Trophoblast cell (in vitro differentiated cells and primary cell): ENCODE measurements at regions not wholly inside any gene's neighbourhood (a gene's known extent, or its start where the extent isn't known, plus 50 kb on each side); places are given as distances from the start of the nearest gene placed in this dataset.
"Not testable (repeated sequence)": the region's sequence is repeated elsewhere in the genome, so short reads cannot be mapped to it uniquely, and the experiment has no call there.

Experiments
- DNase-seq, 2 donors: peaks; one replicate each; pipeline ENCODE4 v3.0.0-alpha.2; 2016
- H2AFZ ChIP-seq: 2 replicates; pipeline ENCODE4 v1.6.1; 2013; ENCODE audit warnings: low read length, moderate library complexity, mild to moderate bottlenecking; ENCODE audit not compliant: insufficient read depth, poor library complexity
- H2AK5ac ChIP-seq: 2 replicates; pipeline ENCODE4 v1.6.1; 2013; ENCODE audit warnings: mild to moderate bottlenecking, low read length
- H2BK120ac ChIP-seq: 2 replicates; pipeline ENCODE4 v1.6.1; 2013; ENCODE audit warnings: low read length, mild to moderate bottlenecking, moderate library complexity; ENCODE audit not compliant: insufficient read depth, poor library complexity
- H2BK12ac ChIP-seq: 2 replicates; pipeline ENCODE4 v1.6.1; 2013; ENCODE audit warnings: mild to moderate bottlenecking, low read length, moderate library complexity
- H2BK5ac ChIP-seq: 2 replicates; pipeline ENCODE4 v1.6.1; 2013; ENCODE audit warnings: low read length, low read depth, moderate library complexity, mild to moderate bottlenecking; ENCODE audit not compliant: poor library complexity
- H3K14ac ChIP-seq: 2 replicates; pipeline ENCODE4 v1.6.1; 2013; ENCODE audit warnings: mild to moderate bottlenecking, low read length
- H3K18ac ChIP-seq: 2 replicates; pipeline ENCODE4 v1.6.1; 2013; ENCODE audit warnings: mild to moderate bottlenecking, low read length
- H3K23ac ChIP-seq: 2 replicates; pipeline ENCODE4 v1.6.1; 2013; ENCODE audit warnings: low read length
- H3K27ac ChIP-seq: 2 replicates; pipeline ENCODE4 v1.5.1; 2013; ENCODE audit warnings: low read depth, mild to moderate bottlenecking, inconsistent platforms, low read length, moderate library complexity
- H3K27me3 ChIP-seq: 2 replicates; pipeline ENCODE4 v1.6.1; 2013; ENCODE audit warnings: inconsistent platforms, mild to moderate bottlenecking, low read length, moderate library complexity; ENCODE audit not compliant: insufficient read depth
- H3K36me3 ChIP-seq, 2 experiments: 1 replicate in 1 of 2; 2 replicates in 1 of 2; pipeline ENCODE4 v1.6.1; 2013; ENCODE audit warnings: low read length in 2 of 2, mild to moderate bottlenecking in 2 of 2, moderate library complexity in 1 of 2; ENCODE audit not compliant: insufficient read depth in 2 of 2, control insufficient read depth in 1 of 2
- H3K4ac ChIP-seq: 2 replicates; pipeline ENCODE4 v1.6.1; 2013; ENCODE audit warnings: low read depth, mild to moderate bottlenecking, low read length, moderate library complexity
- H3K4me1 ChIP-seq, 2 experiments: 1 replicate in 1 of 2; 2 replicates in 1 of 2; pipeline ENCODE4 v1.6.1; 2013; ENCODE audit warnings: low read length in 2 of 2, mild to moderate bottlenecking in 2 of 2, moderate library complexity in 1 of 2; ENCODE audit not compliant: insufficient read depth in 2 of 2, control insufficient read depth in 1 of 2
- H3K4me2 ChIP-seq: 2 replicates; pipeline ENCODE4 v1.6.1; 2013; ENCODE audit warnings: inconsistent platforms, mild to moderate bottlenecking, low read length, moderate library complexity
- H3K4me3 ChIP-seq: 2 replicates; pipeline ENCODE4 v1.5.1; 2013; ENCODE audit warnings: mild to moderate bottlenecking, low read depth, low read length, inconsistent platforms
- H3K79me1 ChIP-seq: one replicate; pipeline ENCODE4 v1.6.1; 2013; ENCODE audit warnings: low read length
- H3K79me2 ChIP-seq: 2 replicates; pipeline ENCODE4 v1.6.1; 2013; ENCODE audit warnings: low read length, mild to moderate bottlenecking; ENCODE audit not compliant: control insufficient read depth, insufficient read depth, poor library complexity
- H3K9ac ChIP-seq: 2 replicates; pipeline ENCODE4 v1.6.1; 2013; ENCODE audit warnings: mild to moderate bottlenecking, low read length
- H3K9me3 ChIP-seq: 2 replicates; pipeline ENCODE4 v1.6.1; 2013; ENCODE audit warnings: low read depth, mild to moderate bottlenecking, control low read depth, inconsistent platforms, low read length; ENCODE audit not compliant: insufficient read depth
- H4K12ac ChIP-seq: 2 replicates; pipeline ENCODE4 v1.6.1; 2013; ENCODE audit warnings: low read depth, mild to moderate bottlenecking, low read length, moderate library complexity
- H4K8ac ChIP-seq: 2 replicates; pipeline ENCODE4 v1.6.1; 2013; ENCODE audit warnings: low read depth, mild to moderate bottlenecking, low read length, moderate library complexity
- H4K91ac ChIP-seq: one replicate; pipeline ENCODE4 v1.6.1; 2013; ENCODE audit warnings: low read depth, mild to moderate bottlenecking, low read length, moderate library complexity
- WGBS: extraction: QIAGEN DNeasy Blood & Tissue Kit; methylation state at CpG from one replicate; pipeline ENCODE4 v1.1.7; 2013; ENCODE audit warnings: missing lambda C conversion rate; ENCODE audit not compliant: insufficient read length, insufficient coverage; ENCODE audit errors: extremely low coverage; 5-methylcytosine and 5-hydroxymethylcytosine counted together

- Histone ChIP-seq H3K4me3 (no peak overlapping the region), H2AK5ac (no peak overlapping the region), H3K4me2 (no peak overlapping the region), H3K9me3 (no peaks in the 10 kb centered on the region), H2AFZ (no peak overlapping the region), H4K91ac (peak overlapping the region; percentile 35), H3K18ac (no peak overlapping the region), H3K36me3 (no peaks in the 10 kb centered on the region), H2BK5ac (peak overlapping the region; percentile 81), H3K27me3 (no peaks in the 10 kb centered on the region), H3K4me1 (peaks cover 0 to 2% of the 10 kb centered on the region in 2 experiments), H4K8ac (no peak overlapping the region), H3K79me2 (no peaks in the 10 kb centered on the region), H3K14ac (no peak overlapping the region), H2BK120ac (no peak overlapping the region), H3K27ac (peak overlapping the region; percentile 15), H4K12ac (no peak overlapping the region), H3K9ac (no peak overlapping the region), H3K23ac (no peak overlapping the region), H2BK12ac (no peak overlapping the region), H3K4ac (no peak overlapping the region), H3K79me1 (peaks cover 16% of the 10 kb centered on the region)
- WGBS, result no CpG with 5 or more reads among the region's 3 CpGs
- peak; percentile 73 to 88 for DNase-seq
Measured at GRCh38 chr4:28287831-28288233, 1427.2 kb downstream of the STIM2 start.

- H2AK5ac ChIP-seq, result no peak overlapping the region
- H4K91ac ChIP-seq, result no peak overlapping the region
- H3K36me3 ChIP-seq, result no peaks in the 10 kb centered on the region
- no peak overlapping the region for H3K4me2 ChIP-seq
- no peaks in the 10 kb centered on the region for H3K9me3 ChIP-seq
- H3K79me1 ChIP-seq, result peaks cover 2% of the 10 kb centered on the region
- H3K9ac ChIP-seq, result no peak overlapping the region
- no peak overlapping the region for H2BK120ac ChIP-seq
- no peak overlapping the region for H2AFZ ChIP-seq
- no peak overlapping the region for H3K18ac ChIP-seq
- no peak overlapping the region for H4K12ac ChIP-seq
- no CpG with 5 or more reads among the region's 1 CpG for WGBS
- no peaks in the 10 kb centered on the region for H3K27me3 ChIP-seq
- no peak for DNase-seq
- no peak overlapping the region for H2BK12ac ChIP-seq
- no peaks in the 10 kb centered on the region for H3K4me1 ChIP-seq
- no peak overlapping the region for H3K27ac ChIP-seq
- no peak overlapping the region for H4K8ac ChIP-seq
- no peak overlapping the region for H2BK5ac ChIP-seq
- H3K14ac ChIP-seq, result no peak overlapping the region
- no peak overlapping the region for H3K23ac ChIP-seq
- no peak overlapping the region for H3K4me3 ChIP-seq
- H3K79me2 ChIP-seq, result no peaks in the 10 kb centered on the region
- H3K4ac ChIP-seq, result no peak overlapping the region
Measured at GRCh38 chr4:28296239-28296638, 1435.6 kb downstream of the STIM2 start.

GRCh38 chr4:28310926-28311325 is 1450.3 kb downstream of the STIM2 start:
- no peaks in the 10 kb centered on the region for H3K36me3 ChIP-seq
- no peak overlapping the region for H3K14ac ChIP-seq
- H2BK120ac ChIP-seq, result no peak overlapping the region
- H2AFZ ChIP-seq, result no peak overlapping the region
- DNase-seq, result no peak
- H3K79me1 ChIP-seq, result no peaks in the 10 kb centered on the region
- H3K9ac ChIP-seq, result no peak overlapping the region
- no peaks in the 10 kb centered on the region for H3K4me1 ChIP-seq
- H3K4ac ChIP-seq, result no peak overlapping the region
- H3K4me3 ChIP-seq, result no peak overlapping the region
- no peak overlapping the region for H3K4me2 ChIP-seq
- H3K9me3 ChIP-seq, result no peaks in the 10 kb centered on the region
- H4K12ac ChIP-seq, result no peak overlapping the region
- H3K27ac ChIP-seq, result no peak overlapping the region
- no peak overlapping the region for H2BK5ac ChIP-seq
- H2AK5ac ChIP-seq, result no peak overlapping the region
- no peak overlapping the region for H3K18ac ChIP-seq
- no CpG with 5 or more reads among the region's 2 CpGs for WGBS
- no peaks in the 10 kb centered on the region for H3K27me3 ChIP-seq
- no peaks in the 10 kb centered on the region for H3K79me2 ChIP-seq
- no peak overlapping the region for H4K91ac ChIP-seq
- no peak overlapping the region for H3K23ac ChIP-seq
- H2BK12ac ChIP-seq, result no peak overlapping the region
- H4K8ac ChIP-seq, result no peak overlapping the region

GRCh38 chr4:28312497-28312896 is 1451.9 kb downstream of the STIM2 start:
- H4K12ac ChIP-seq, H2BK120ac ChIP-seq, H3K18ac ChIP-seq, H2AFZ ChIP-seq, H3K4ac ChIP-seq, H3K27me3 ChIP-seq, H3K4me2 ChIP-seq, H3K79me2 ChIP-seq, H3K14ac ChIP-seq, H4K8ac ChIP-seq, H2BK5ac ChIP-seq, H4K91ac ChIP-seq, H3K4me1 ChIP-seq, H3K36me3 ChIP-seq, H3K27ac ChIP-seq, H3K9ac ChIP-seq, H3K79me1 ChIP-seq, H3K9me3 ChIP-seq, H2BK12ac ChIP-seq, H2AK5ac ChIP-seq, H3K23ac ChIP-seq, H3K4me3 ChIP-seq, DNase-seq: not testable (repeated sequence)
- WGBS, result no CpG with 5 or more reads among the region's 11 CpGs
